Prostate gland (tissue), 1 donor: ENCODE measurements at regions not wholly inside any gene's neighbourhood (a gene's known extent, or its start where the extent isn't known, plus 50 kb on each side); places are given as distances from the start of the nearest gene placed in this dataset.

ENCODE experiments used
- POLR2A ChIP-seq: fragments of 450-650 bp; IDR thresholded peaks from one replicate; pipeline ENCODE4 v1.6.1; 2016; ENCODE audit warnings: antibody characterized with exemption, mild to moderate bottlenecking
- POLR2AphosphoS5 ChIP-seq: sonication (generic); formaldehyde crosslinking; IDR thresholded peaks from one replicate; pipeline ENCODE4 v1.6.1; 2017; ENCODE audit warnings: antibody characterized with exemption

DNA sequence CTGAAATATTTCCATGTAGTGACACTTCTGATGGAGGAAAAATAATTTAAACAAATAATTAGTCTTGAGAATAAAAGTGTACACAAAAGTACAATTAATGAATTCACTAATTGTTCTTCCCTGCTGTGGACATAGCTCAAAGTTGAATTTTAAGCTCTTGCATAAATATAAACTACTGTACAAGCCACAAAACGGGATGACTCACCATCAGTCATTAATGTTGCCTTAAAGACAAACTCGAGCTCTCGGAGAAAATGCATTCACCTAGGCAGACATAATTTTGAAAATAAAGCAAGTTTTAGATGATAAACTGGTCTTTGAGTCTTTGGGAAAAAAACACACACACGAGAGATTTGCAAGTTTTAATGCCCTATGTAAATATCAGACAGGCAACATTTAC is 436.4 kb downstream of the ZNF521 start:
- TF ChIP-seq POLR2AphosphoS5: no peak
- no peak for TF ChIP-seq POLR2A
